Stimulated activated naive CD8-positive, alpha-beta T cell treated with anti-CD3 and anti-CD28 coated beads, Interleukin-15, amount 100 ng/mL, for 72 hours (primary cell): ENCODE measurements at regions not wholly inside any gene's neighbourhood (a gene's known extent, or its start where the extent isn't known, plus 50 kb on each side); places are given as distances from the start of the nearest gene placed in this dataset.
A peak's percentile ranks its signal among the peaks of the same experiment; 100 is the strongest.
"Not testable (repeated sequence)": the region's sequence is repeated elsewhere in the genome, so short reads cannot be mapped to it uniquely, and the experiment has no call there.

ENCODE experiments used
- ATAC-seq: fragments of 150-1000 bp; cut with Tn5 transposase; 2 replicates; pipeline ENCODE4 v1.10.0; 2021; ENCODE audit warnings: mild to moderate bottlenecking, moderate library complexity
- DNase-seq, 2 donors: peaks; one replicate each; pipeline ENCODE4 v3.0.0; 2021 to 2022
- H3K27ac Mint-ChIP-seq, 2 donors: one replicate each; pipeline ENCODE4 v1.8.0; 2022; ENCODE audit warnings: mild to moderate bottlenecking in 2 of 2, mixed read lengths in 2 of 2, moderate library complexity in 2 of 2
- H3K27me3 Mint-ChIP-seq: one replicate; pipeline ENCODE4 v1.8.0; 2022; ENCODE audit warnings: mixed read lengths
- H3K4me1 Mint-ChIP-seq: one replicate; pipeline ENCODE4 v1.8.0; 2022; ENCODE audit warnings: mild to moderate bottlenecking, mixed read lengths
- H3K4me3 Mint-ChIP-seq, 2 donors: one replicate each; pipeline ENCODE4 v1.8.0; 2022; ENCODE audit warnings: mild to moderate bottlenecking in 2 of 2, mixed read lengths in 2 of 2, moderate library complexity in 1 of 2
- H3K9me3 Mint-ChIP-seq, 2 donors: one replicate each; pipeline ENCODE4 v1.8.0; 2022; ENCODE audit warnings: mixed read lengths in 2 of 2

- not testable (repeated sequence) for ATAC-seq, DNase-seq, H3K4me3 Mint-ChIP-seq, H3K27ac Mint-ChIP-seq, H3K4me1 Mint-ChIP-seq, H3K9me3 Mint-ChIP-seq, H3K27me3 Mint-ChIP-seq
Observed at GRCh38 chr2:89151699-89152098, 460.2 kb downstream of the RPIA start.

- not testable (repeated sequence) for ATAC-seq, H3K9me3 Mint-ChIP-seq, H3K27ac Mint-ChIP-seq, H3K27me3 Mint-ChIP-seq, DNase-seq, H3K4me3 Mint-ChIP-seq, H3K4me1 Mint-ChIP-seq
Observed at GRCh38 chr2:89152501-89152900, 461.0 kb downstream of the RPIA start.

- H3K4me1 Mint-ChIP-seq, H3K27me3 Mint-ChIP-seq, DNase-seq, H3K4me3 Mint-ChIP-seq, H3K9me3 Mint-ChIP-seq, H3K27ac Mint-ChIP-seq: not testable (repeated sequence)
- peak; percentile 18 for ATAC-seq
Observed at GRCh38 chr2:89153210-89153609, 461.7 kb downstream of the RPIA start.

- not testable (repeated sequence) for H3K9me3 Mint-ChIP-seq, H3K27ac Mint-ChIP-seq, DNase-seq, H3K4me1 Mint-ChIP-seq, H3K27me3 Mint-ChIP-seq, H3K4me3 Mint-ChIP-seq
- ATAC-seq = peak; percentile 40
Observed at GRCh38 chr2:89154247-89154682, 462.8 kb downstream of the RPIA start.

GRCh38 chr2:89160306-89160705 is 468.8 kb downstream of the RPIA start:
- not testable (repeated sequence) for H3K4me3 Mint-ChIP-seq, ATAC-seq, DNase-seq, H3K4me1 Mint-ChIP-seq, H3K9me3 Mint-ChIP-seq, H3K27me3 Mint-ChIP-seq, H3K27ac Mint-ChIP-seq

- peak overlapping the region in 1 of 2 donors; percentile 52 for H3K27ac Mint-ChIP-seq
- not testable (repeated sequence) for H3K27me3 Mint-ChIP-seq, H3K9me3 Mint-ChIP-seq, H3K4me3 Mint-ChIP-seq, DNase-seq, H3K4me1 Mint-ChIP-seq, ATAC-seq
Observed at GRCh38 chr2:89161626-89162025, 470.2 kb downstream of the RPIA start.

- H3K27ac Mint-ChIP-seq, H3K9me3 Mint-ChIP-seq, H3K27me3 Mint-ChIP-seq, H3K4me3 Mint-ChIP-seq, DNase-seq, H3K4me1 Mint-ChIP-seq, ATAC-seq: not testable (repeated sequence)
Observed at GRCh38 chr2:89170506-89171173, 479.2 kb downstream of the RPIA start.

GRCh38 chr2:89171174-89171519 is 479.7 kb downstream of the RPIA start:
- H3K4me3 Mint-ChIP-seq, ATAC-seq, H3K27me3 Mint-ChIP-seq: not testable (repeated sequence)

GRCh38 chr2:89177004-89177403 is 485.5 kb downstream of the RPIA start:
- H3K4me1 Mint-ChIP-seq, H3K27me3 Mint-ChIP-seq, H3K9me3 Mint-ChIP-seq, H3K4me3 Mint-ChIP-seq, ATAC-seq, H3K27ac Mint-ChIP-seq, DNase-seq: not testable (repeated sequence)

More at GRCh38 chr2:89171174-89171519, 479.7 kb downstream of the RPIA start:
- H3K4me1 Mint-ChIP-seq, DNase-seq, H3K9me3 Mint-ChIP-seq, H3K27ac Mint-ChIP-seq: not testable (repeated sequence)

- not testable (repeated sequence) for H3K4me1 Mint-ChIP-seq, H3K27ac Mint-ChIP-seq, DNase-seq, H3K27me3 Mint-ChIP-seq, ATAC-seq, H3K9me3 Mint-ChIP-seq, H3K4me3 Mint-ChIP-seq
Observed at GRCh38 chr2:89182221-89182620, 490.7 kb downstream of the RPIA start.

- not testable (repeated sequence) for H3K27ac Mint-ChIP-seq, ATAC-seq, H3K4me3 Mint-ChIP-seq, H3K27me3 Mint-ChIP-seq, H3K9me3 Mint-ChIP-seq, H3K4me1 Mint-ChIP-seq, DNase-seq
Observed at GRCh38 chr2:89184746-89185145, 493.3 kb downstream of the RPIA start.

GRCh38 chr2:89195636-89196251 is 504.3 kb downstream of the RPIA start:
- H3K27me3 Mint-ChIP-seq, H3K4me3 Mint-ChIP-seq, H3K27ac Mint-ChIP-seq, H3K9me3 Mint-ChIP-seq, DNase-seq, ATAC-seq, H3K4me1 Mint-ChIP-seq: not testable (repeated sequence)

- not testable (repeated sequence) for H3K4me3 Mint-ChIP-seq, ATAC-seq, H3K9me3 Mint-ChIP-seq, H3K27me3 Mint-ChIP-seq, H3K4me1 Mint-ChIP-seq, DNase-seq
- H3K27ac Mint-ChIP-seq = peak overlapping the region in 1 of 2 donors; percentile 5
Observed at GRCh38 chr2:89196719-89197118, 505.2 kb downstream of the RPIA start.

- H3K9me3 Mint-ChIP-seq, H3K4me3 Mint-ChIP-seq, H3K27ac Mint-ChIP-seq, H3K27me3 Mint-ChIP-seq, H3K4me1 Mint-ChIP-seq, DNase-seq, ATAC-seq: not testable (repeated sequence)
Observed at GRCh38 chr2:89198026-89198425, 506.6 kb downstream of the RPIA start.

GRCh38 chr2:89199453-89200246 is 508.2 kb downstream of the RPIA start:
- not testable (repeated sequence) for H3K4me1 Mint-ChIP-seq, ATAC-seq, H3K9me3 Mint-ChIP-seq, DNase-seq, H3K4me3 Mint-ChIP-seq, H3K27me3 Mint-ChIP-seq
- H3K27ac Mint-ChIP-seq = peak overlapping the region in 1 of 2 donors; percentile 46

- H3K4me3 Mint-ChIP-seq, ATAC-seq, DNase-seq, H3K4me1 Mint-ChIP-seq, H3K27me3 Mint-ChIP-seq, H3K9me3 Mint-ChIP-seq: not testable (repeated sequence)
- H3K27ac Mint-ChIP-seq = peak overlapping the region in 1 of 2 donors; percentile 46
Observed at GRCh38 chr2:89200247-89200527, 508.7 kb downstream of the RPIA start.
